ENCODE measurements at regions not wholly inside any gene's neighbourhood (a gene's known extent, or its start where the extent isn't known, plus 50 kb on each side); places are given as distances from the start of the nearest gene placed in this dataset.

DNA sequence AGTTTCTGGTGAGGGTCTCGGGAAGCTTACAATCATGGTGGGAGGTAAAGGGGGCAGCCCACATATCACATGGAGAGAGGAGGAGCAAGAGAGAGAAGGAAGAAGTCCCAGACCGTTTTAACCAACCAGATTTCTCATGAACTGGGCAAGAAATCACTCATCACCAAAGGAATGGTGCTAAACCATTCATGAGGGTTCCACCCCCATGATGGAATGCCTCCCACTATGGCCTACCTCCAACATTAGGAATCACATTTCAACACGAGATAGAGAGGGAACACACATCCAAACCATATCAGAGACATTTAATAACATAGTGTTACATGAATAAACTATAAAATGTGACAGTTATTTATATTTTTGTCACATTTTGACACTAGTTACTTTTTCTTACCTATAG, 214.8 kb upstream of the MAGI2 start:
- ATAC-seq (no peak), DNase-seq (no peak)
- intact Hi-C loops (cut with micrococcal nuclease) = no loop called here
- no peak overlapping the region for H3K9ac ChIP-seq (ENCODE audit: low read length)
- H3K4me3 ChIP-seq (ENCODE audit: low read length) = no peak overlapping the region
- H3F3A ChIP-seq (ENCODE audit: low read length, unreplicated experiment) = no peaks in the 10 kb centered on the region
- CTCF ChIA-PET = no interaction called here
- no peaks in the 10 kb centered on the region for H3K9me3 ChIP-seq (ENCODE audit: low read length)
- H3K4me2 ChIP-seq (ENCODE audit: low read length) = no peak overlapping the region
- BruUV-seq (replicated peaks) = no TSS peak
- no peaks in the 10 kb centered on the region for H3K27me3 ChIP-seq (ENCODE audit: low read length)
- no peaks in the 10 kb centered on the region for H3K36me3 ChIP-seq (ENCODE audit: low read depth, low read length)
- no peaks in the 10 kb centered on the region for H3K79me2 ChIP-seq (ENCODE audit: low read length)
- H4K20me1 ChIP-seq (ENCODE audit: low read length) = no peaks in the 10 kb centered on the region
- H3K9me2 ChIP-seq (replicated peaks; ENCODE audit: low read length) = no peaks in the 10 kb centered on the region
- H2AFZ ChIP-seq (ENCODE audit: low read length) = no peak overlapping the region
- POLR2A ChIA-PET (ENCODE audit: unreplicated experiment) = no interaction called here
- TF ChIP-seq EZH2 (IDR thresholded peaks at IDR 0.05; ENCODE audit: low read length, unreplicated experiment) (no peak), EZH2phosphoT487 (IDR thresholded peaks at IDR 0.05; ENCODE audit: borderline replicate concordance, low read length) (no peak)
- no peaks in the 10 kb centered on the region for H3K4me1 ChIP-seq (ENCODE audit: insufficient read depth, low read length)
- H3K27ac ChIP-seq (ENCODE audit: low read length) = no peak overlapping the region

DNA sequence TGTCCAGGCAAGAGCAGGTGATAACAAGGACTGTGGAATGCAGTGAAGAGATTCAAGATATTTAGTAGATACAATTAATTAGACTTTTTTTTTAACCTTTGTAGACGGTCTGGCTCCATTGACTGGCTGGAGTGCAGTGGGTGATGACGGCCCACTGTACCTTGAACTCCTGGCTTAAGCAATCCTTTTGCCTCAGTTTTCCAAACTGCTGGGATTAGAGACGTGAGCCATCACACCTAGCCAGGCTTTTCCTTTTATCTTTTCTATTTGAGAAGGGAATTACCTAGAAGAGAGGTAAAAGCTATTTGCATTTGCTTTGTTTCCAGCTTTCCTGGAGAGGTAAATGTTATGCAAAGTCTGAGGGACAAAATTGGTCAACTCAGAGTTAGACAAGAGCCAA, 213.0 kb upstream of the MAGI2 start:
- H3K9me3 ChIP-seq (ENCODE audit: low read length) = no peaks in the 10 kb centered on the region
- no peak overlapping the region for H2AFZ ChIP-seq (ENCODE audit: low read length)
- H3K27me3 ChIP-seq (ENCODE audit: low read length) = no peaks in the 10 kb centered on the region
- no peaks in the 10 kb centered on the region for H3K4me1 ChIP-seq (ENCODE audit: insufficient read depth, low read length)
- POLR2A ChIA-PET (ENCODE audit: unreplicated experiment) = interaction anchor here (0.6 kb wide), 1 partner anchor 374 kb away, joined by 15 read pairs; no protein-coding TSS in a partner anchor
- TF ChIP-seq EZH2 (IDR thresholded peaks at IDR 0.05; ENCODE audit: low read length, unreplicated experiment) = no peak
- no peak for TF ChIP-seq EZH2phosphoT487 (IDR thresholded peaks at IDR 0.05; ENCODE audit: borderline replicate concordance, low read length)
- TF ChIP-seq, protein P1, sequence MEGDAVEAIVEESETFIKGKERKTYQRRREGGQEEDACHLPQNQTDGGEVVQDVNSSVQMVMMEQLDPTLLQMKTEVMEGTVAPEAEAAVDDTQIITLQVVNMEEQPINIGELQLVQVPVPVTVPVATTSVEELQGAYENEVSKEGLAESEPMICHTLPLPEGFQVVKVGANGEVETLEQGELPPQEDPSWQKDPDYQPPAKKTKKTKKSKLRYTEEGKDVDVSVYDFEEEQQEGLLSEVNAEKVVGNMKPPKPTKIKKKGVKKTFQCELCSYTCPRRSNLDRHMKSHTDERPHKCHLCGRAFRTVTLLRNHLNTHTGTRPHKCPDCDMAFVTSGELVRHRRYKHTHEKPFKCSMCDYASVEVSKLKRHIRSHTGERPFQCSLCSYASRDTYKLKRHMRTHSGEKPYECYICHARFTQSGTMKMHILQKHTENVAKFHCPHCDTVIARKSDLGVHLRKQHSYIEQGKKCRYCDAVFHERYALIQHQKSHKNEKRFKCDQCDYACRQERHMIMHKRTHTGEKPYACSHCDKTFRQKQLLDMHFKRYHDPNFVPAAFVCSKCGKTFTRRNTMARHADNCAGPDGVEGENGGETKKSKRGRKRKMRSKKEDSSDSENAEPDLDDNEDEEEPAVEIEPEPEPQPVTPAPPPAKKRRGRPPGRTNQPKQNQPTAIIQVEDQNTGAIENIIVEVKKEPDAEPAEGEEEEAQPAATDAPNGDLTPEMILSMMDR (conservative IDR thresholded peaks at IDR 0.05; ENCODE audit: low read depth, low read length) = no peak
- no peak for DNase-seq
- no peaks in the 10 kb centered on the region for H3F3A ChIP-seq (ENCODE audit: low read length, unreplicated experiment)
- CTCF ChIA-PET = no interaction called here
- no peaks in the 10 kb centered on the region for H3K36me3 ChIP-seq (ENCODE audit: low read depth, low read length)
- intact Hi-C loops (cut with micrococcal nuclease) = no loop called here
- no peaks in the 10 kb centered on the region for H3K9me2 ChIP-seq (replicated peaks; ENCODE audit: low read length)
- no peak overlapping the region for H3K27ac ChIP-seq (ENCODE audit: low read length)
- no peaks in the 10 kb centered on the region for H3K79me2 ChIP-seq (ENCODE audit: low read length)
- ATAC-seq = no peak
- no peaks in the 10 kb centered on the region for H4K20me1 ChIP-seq (ENCODE audit: low read length)
- no TSS peak for BruUV-seq (replicated peaks)
- H3K4me2 ChIP-seq (ENCODE audit: low read length) = no peak overlapping the region
- no peak overlapping the region for H3K4me3 ChIP-seq (ENCODE audit: low read length)
- H3K9ac ChIP-seq (ENCODE audit: low read length) = no peak overlapping the region

DNA sequence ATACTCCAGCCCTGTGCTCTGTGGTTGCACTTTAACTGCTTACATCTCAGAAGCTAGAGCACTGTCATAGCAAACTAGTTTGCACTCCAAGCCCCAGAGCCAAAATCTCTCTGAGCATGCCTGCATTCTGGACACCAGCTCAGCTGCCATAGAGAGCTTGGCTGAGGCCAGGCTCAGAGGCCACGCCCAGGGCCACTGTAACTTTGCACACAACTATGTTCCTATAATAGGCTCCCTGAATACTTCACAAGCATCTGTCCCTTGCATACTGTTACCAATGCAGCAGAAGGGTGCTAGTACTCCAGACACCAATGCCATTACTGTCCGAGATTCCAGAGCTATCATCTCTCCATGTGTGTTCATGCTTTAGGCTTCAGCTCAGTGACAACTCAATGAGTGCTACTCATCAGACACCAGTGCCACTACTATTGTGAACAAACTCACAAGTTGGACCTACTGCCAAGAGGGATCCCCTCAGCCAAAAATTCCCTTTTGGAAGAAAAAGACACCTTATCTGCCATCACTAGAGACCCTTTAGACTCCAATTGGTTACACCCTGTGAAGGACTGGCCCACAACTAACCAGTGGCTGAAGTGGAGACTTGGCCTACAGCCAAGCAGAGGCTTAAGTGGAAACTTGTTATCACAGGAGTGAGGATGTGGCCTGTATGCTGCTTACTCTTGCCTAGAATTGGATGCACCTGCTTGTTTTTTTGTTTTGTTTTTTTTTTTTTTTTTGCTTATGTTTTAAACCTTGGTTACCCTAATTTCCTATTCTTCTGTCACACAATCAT, 211.6 kb upstream of the MAGI2 start:
- ChIA-PET CTCF (no interaction called here), POLR2A (ENCODE audit: unreplicated experiment) (no interaction called here)
- Histone ChIP-seq H3F3A (ENCODE audit: low read length, unreplicated experiment) (no peaks in the 10 kb centered on the region), H2AFZ (ENCODE audit: low read length) (no peak overlapping the region), H4K20me1 (ENCODE audit: low read length) (no peaks in the 10 kb centered on the region), H3K9ac (ENCODE audit: low read length) (no peak overlapping the region), H3K27ac (ENCODE audit: low read length) (no peak overlapping the region), H3K4me2 (ENCODE audit: low read length) (no peak overlapping the region), H3K36me3 (ENCODE audit: low read depth, low read length) (no peaks in the 10 kb centered on the region), H3K27me3 (ENCODE audit: low read length) (no peaks in the 10 kb centered on the region), H3K9me3 (ENCODE audit: low read length) (no peaks in the 10 kb centered on the region), H3K9me2 (replicated peaks; ENCODE audit: low read length) (no peaks in the 10 kb centered on the region), H3K4me3 (ENCODE audit: low read length) (no peak overlapping the region), H3K79me2 (ENCODE audit: low read length) (no peaks in the 10 kb centered on the region), H3K4me1 (ENCODE audit: insufficient read depth, low read length) (no peaks in the 10 kb centered on the region)
- ATAC-seq (no peak), DNase-seq (no peak)
- intact Hi-C loops (cut with micrococcal nuclease) = no loop called here
- no TSS peak for BruUV-seq (replicated peaks)
- no peak for TF ChIP-seq EZH2 (IDR thresholded peaks at IDR 0.05; ENCODE audit: low read length, unreplicated experiment)
- no peak for TF ChIP-seq EZH2phosphoT487 (IDR thresholded peaks at IDR 0.05; ENCODE audit: borderline replicate concordance, low read length)
- TF ChIP-seq, protein P1 (conservative IDR thresholded peaks at IDR 0.05; ENCODE audit: low read depth, low read length) = no peak

Measured in PC-3 (cell line).